ENCODE measurements at regions not wholly inside any gene's neighbourhood (a gene's known extent, or its start where the extent isn't known, plus 50 kb on each side); places are given as distances from the start of the nearest gene placed in this dataset.

GRCh38 chr18:67621049-67621713 is 104.7 kb upstream of the DSEL start:
- TF ChIP-seq CTCF (IDR thresholded peaks at IDR 0.05; ENCODE audit: low read length) (no peak), EZH2 (IDR thresholded peaks at IDR 0.05; ENCODE audit: borderline replicate concordance, low read length) (no peak)

All from OCI-LY1 (cell line).